ENCODE measurements at regions not wholly inside any gene's neighbourhood (a gene's known extent, or its start where the extent isn't known, plus 50 kb on each side); places are given as distances from the start of the nearest gene placed in this dataset.

- TF ChIP-seq RELA (CRISPR knock-in tag; IDR thresholded peaks at IDR 0.05; ENCODE audit: borderline replicate concordance) (no peak), TCF7 (CRISPR knock-in tag; IDR thresholded peaks at IDR 0.05; ENCODE audit: low read depth) (no peak), CTCF (IDR thresholded peaks at IDR 0.05) (no peak), ETV6 (CRISPR knock-in tag; IDR thresholded peaks at IDR 0.05) (no peak), CREB1 (CRISPR knock-in tag; IDR thresholded peaks at IDR 0.05) (no peak), ZNF317 (CRISPR knock-in tag; IDR thresholded peaks at IDR 0.05; ENCODE audit: borderline replicate concordance, low read depth) (no peak), ZNF138 (CRISPR knock-in tag; conservative IDR thresholded peaks at IDR 0.05) (no peak), NR1H2 (CRISPR knock-in tag; IDR thresholded peaks at IDR 0.05) (no peak), SP1 (CRISPR knock-in tag; conservative IDR thresholded peaks at IDR 0.05) (no peak)
These were observed 354.9 kb downstream of the FOXO1 start for GRCh38 chr13:40311356-40312101.
